Daoy (cell line): ENCODE measurements at regions not wholly inside any gene's neighbourhood (a gene's known extent, or its start where the extent isn't known, plus 50 kb on each side); places are given as distances from the start of the nearest gene placed in this dataset.
"Not testable (repeated sequence)": the region's sequence is repeated elsewhere in the genome, so short reads cannot be mapped to it uniquely, and the experiment has no call there.

Source experiments
- DNase-seq: peaks from one replicate; pipeline ENCODE4 v3.0.0-alpha.2; 2015; ENCODE audit warnings: low read depth

DNA sequence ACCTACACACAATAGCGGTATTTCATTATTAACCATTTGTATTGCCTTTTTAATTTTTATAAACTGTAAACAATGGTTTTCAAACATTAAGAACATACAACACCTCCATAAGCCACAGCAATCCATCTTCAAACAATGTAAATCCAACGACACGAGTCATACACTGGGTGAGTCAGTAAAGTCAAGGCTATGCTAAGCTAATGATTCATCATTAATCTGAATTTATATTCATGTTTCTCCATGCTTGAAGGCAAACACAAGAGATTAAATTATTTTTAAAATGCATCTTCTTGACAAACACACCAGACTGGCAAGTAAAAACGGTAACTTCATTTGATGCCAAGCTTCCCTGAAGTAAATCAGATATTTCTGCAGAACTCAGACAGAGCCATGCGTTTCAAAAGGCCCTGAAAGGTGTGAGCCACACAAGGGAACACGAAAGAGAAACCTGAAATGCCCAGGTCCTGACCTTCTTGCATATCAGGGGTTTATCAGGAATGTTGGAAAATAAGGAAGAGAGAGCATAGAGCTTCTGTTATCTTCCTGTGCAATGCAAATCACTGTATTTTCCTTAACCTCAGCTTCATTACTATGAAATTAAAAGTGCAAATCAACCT is 162.5 kb downstream of the ALDH8A1 start:
- peak; percentile 31 for DNase-seq

GRCh38 chr6:134784336-134784735 is 165.6 kb downstream of the ALDH8A1 start:
- no peak for DNase-seq

DNA sequence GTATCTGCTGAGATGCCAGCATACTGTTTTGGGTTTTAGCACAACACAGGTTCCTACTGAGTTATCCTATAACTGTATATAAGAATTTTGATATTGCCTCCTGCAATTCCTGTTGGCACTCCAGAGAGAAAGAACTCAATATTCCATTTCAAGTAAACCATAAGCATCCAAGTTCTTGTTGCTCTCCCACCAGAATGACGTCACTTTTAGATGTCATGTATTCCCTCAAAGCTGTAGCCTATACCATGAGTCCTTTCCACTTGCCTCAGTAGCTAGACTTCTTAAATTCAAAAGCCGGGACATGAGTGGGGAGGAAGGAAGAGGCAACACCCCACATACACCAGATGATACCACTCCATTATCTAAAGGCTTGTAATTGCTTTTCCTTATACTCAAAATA is 171.5 kb downstream of the ALDH8A1 start:
- DNase-seq, result no peak

- DNase-seq, result peak; percentile 2
These were observed 175.7 kb downstream of the ALDH8A1 start for GRCh38 chr6:134774201-134774638.

GRCh38 chr6:134772671-134773360 is 177.1 kb downstream of the ALDH8A1 start:
- DNase-seq, result no peak

DNA sequence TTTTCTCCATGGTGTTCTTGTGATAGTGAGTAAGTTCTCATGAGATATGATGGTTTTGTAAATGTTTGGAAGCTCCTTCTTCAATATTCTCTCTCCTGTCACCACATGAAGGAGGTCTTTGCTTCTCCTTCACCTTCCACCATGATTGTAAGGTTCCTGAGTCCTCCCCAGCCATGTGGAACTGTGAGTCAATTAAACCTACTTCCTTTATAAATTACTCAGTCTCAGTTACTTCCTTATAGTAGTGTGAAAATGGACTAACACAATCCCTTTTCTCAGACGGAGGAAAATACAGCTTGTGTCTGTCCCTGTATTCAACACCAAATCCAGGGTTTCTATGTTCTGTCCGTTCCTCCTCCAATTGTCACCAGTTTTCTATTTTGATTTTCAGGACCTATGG is 181.0 kb downstream of the ALDH8A1 start:
- DNase-seq, result no peak

DNA sequence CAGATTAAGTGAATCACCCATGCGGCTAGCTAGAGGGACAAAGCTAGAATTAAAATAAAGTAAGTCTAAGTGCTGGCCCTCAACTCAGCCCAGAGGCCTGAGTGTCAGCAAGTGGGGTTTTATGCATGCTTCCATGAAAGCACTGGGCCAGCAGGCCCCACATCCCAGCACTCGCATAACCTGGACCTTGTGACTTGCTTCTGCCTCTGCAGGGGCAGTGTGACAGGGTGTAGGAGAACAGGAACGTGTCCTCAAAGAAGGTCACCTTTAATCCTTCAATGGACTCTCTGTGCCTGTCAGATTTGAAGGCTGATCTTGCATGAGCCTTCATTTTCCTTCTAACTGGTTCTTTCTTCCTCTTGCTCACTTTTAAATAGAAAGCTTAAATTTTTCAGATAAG is 183.4 kb downstream of the ALDH8A1 start:
- no peak for DNase-seq

- no peak for DNase-seq
These were observed 185.2 kb downstream of the ALDH8A1 start for GRCh38 chr6:134764741-134765140.

GRCh38 chr6:134763575-134763974 is 186.3 kb downstream of the ALDH8A1 start:
- not testable (repeated sequence) for DNase-seq

DNA sequence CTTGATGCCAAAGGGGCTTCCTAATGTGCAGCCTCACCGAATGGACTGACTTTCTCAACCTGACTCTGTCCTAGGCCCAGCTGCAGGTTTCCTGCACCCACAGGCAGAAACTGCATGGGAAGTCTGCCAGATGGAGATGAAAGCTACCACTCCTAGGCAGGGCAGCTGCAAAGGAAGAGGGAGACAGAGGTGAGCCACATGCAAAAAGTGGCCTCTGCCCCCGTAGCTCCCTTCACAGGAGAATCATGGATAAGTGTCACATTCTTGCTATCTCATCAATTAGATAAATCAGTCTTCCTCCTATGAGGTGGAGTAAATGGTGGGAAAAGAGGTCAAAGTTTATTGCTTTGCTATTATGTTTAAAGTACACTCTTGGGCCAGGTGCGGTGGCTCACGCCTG is 191.3 kb downstream of the ALDH8A1 start:
- no peak for DNase-seq

DNA sequence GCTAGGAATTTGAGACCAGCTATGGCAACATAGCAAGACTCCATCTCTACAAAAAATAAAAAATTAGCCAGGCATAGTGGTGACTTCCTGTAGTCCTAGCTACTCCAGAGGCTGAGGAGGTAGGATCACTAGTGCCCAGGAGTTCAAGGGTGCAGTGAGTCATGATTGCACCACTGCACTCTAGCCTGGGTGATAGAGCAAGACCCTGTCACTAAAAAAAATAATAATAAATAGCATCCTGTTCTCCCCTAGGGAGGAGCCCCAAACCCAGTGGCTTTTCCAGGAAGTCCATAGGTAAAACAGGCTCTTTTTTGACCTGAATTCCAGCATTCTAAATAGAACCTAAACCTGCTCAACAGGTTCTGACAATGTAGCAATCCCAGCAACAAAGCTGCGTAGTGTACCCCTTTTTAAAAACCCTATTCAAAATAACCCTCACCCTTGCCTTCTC is 192.0 kb downstream of the ALDH8A1 start:
- peak; percentile 6 for DNase-seq

DNA sequence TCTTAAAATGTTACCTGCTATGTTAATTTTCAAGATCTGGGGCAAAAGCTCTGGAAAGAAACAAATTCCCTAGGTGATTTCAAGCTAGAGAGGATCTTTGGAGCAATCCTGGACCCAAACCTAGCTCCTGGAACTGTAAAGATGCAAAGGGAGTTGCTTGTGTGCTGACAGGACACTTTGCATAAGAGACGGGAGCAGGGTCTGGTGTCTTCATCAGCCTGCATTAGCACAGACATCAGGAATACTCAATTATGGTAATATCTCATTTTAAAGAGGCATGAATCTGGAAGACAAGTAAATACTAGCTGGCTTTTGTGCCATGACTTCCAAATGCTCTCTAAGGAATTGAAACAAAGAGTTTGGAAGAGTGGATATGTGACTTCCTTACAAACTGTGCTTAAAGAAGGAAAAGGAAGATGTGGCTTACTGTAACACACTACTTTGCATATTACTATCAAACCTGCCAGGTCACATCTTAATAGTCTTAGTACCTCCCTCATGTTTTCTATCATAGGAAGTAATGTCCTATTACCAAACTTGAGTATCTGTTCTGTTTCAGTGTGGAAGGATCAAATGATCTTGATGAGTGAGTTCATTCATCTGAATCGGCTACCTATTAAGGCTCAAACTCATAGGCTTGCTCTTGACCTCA is 193.4 kb downstream of the ALDH8A1 start:
- no peak for DNase-seq

DNA sequence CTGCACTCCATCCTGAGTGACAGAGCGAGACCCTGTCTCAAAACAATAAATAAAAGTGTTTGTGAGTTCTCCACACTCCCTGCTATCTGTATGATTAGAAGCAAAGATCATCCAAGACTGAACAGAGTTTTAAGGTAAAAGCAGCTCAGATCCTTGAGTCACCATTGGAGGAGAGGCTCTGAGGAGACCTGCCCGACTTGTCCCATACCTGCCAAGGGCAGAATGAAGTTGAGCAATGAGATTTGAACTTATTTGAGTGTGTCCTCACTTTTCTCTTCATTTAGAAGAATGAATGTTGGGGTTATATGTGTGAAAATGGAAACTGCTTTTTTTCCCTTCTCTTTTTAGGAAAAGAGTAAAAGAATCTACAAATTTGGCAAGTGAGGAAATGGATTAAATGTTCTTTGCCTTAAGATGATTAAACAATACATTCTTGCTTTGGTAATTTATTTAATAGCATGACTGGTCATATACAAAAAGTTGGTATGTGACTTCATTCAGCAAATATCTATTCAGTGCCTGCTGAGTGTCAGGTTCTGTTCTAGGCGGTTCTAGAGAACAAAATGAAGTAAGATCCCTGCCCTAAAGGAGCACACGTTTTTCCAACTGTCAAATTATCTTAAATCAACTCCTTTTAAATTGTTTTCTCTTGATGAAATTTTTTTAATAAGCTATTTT is 195.7 kb downstream of the ALDH8A1 start:
- no peak for DNase-seq

GRCh38 chr6:134753001-134753400 is 196.9 kb downstream of the ALDH8A1 start:
- no peak for DNase-seq

- no peak for DNase-seq
These were observed 197.5 kb downstream of the ALDH8A1 start for GRCh38 chr6:134752445-134752844.

- DNase-seq, result peak; percentile 46
These were observed 199.2 kb downstream of the ALDH8A1 start for GRCh38 chr6:134750669-134751068.

- DNase-seq, result no peak
These were observed 201.4 kb downstream of the ALDH8A1 start for GRCh38 chr6:134748484-134748883.

GRCh38 chr6:134747197-134747596 is 202.7 kb downstream of the ALDH8A1 start:
- DNase-seq, result not testable (repeated sequence)

- DNase-seq, result no peak
These were observed 203.8 kb downstream of the ALDH8A1 start for GRCh38 chr6:134746140-134746539.

- DNase-seq, result not testable (repeated sequence)
These were observed 204.7 kb downstream of the ALDH8A1 start for GRCh38 chr6:134745192-134745591.

DNA sequence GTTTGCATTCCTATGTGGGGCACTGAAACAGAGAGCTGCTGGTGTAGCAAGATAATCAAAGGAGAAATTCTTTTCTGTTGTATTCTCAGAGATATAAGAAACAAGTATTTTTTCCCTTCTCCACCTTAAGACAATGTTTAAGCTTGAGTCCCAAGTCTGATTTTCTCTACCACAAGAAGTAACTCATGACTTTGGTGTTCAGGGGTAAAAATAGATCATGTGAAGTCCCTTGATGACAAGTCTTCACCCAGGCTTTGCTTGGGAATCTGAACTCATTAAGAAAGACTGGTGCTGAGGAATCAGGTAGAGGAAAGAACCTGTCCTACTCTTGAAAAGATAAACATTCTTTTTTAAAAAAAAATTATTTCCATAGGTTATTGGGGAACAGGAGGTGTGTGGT is 205.6 kb downstream of the ALDH8A1 start:
- DNase-seq, result no peak

DNA sequence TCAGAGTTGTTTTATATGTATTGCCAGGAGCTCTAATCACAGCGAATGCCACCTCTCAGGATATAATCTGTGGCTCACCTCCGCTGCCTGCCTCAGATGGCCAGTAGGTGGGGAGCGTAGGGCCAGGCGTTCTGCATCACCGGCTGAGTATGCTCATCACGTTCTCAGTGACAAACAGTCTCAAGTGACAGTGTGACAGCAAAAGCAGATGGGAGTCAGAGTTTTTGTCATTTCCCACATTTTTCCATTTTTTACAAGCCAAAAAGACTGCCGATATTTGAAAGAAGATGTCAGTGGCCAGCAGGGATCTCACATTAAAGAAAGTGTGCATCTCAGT is 208.7 kb downstream of the ALDH8A1 start:
- DNase-seq, result peak; percentile 14
